GM12875 (cell line): ENCODE measurements at regions not wholly inside any gene's neighbourhood (a gene's known extent, or its start where the extent isn't known, plus 50 kb on each side); places are given as distances from the start of the nearest gene placed in this dataset.
"Not testable (repeated sequence)": the region's sequence is repeated elsewhere in the genome, so short reads cannot be mapped to it uniquely, and the experiment has no call there.

Source experiments
- H3K4me3 ChIP-seq: one replicate; pipeline ENCODE4 v1.5.1; 2011; ENCODE audit warnings: low read depth, low read length, control low read depth
- CTCF ChIP-seq: IDR thresholded peaks from 2 replicates; pipeline ENCODE4 v1.5.1; 2011; ENCODE audit warnings: low read depth, mild to moderate bottlenecking, control low read depth, inconsistent platforms, low read length, moderate library complexity, borderline replicate concordance; ENCODE audit not compliant: insufficient read depth

GRCh38 chr2:71923887-71924533 is 223.7 kb downstream of the CYP26B1 start:
- H3K4me3 ChIP-seq: no peak overlapping the region
- peak; percentile 71; the same call in 1 of the 2 replicates for TF ChIP-seq CTCF

GRCh38 chr2:71923143-71923525 is 224.5 kb downstream of the CYP26B1 start:
- H3K4me3 ChIP-seq: no peak overlapping the region

GRCh38 chr2:71922499-71923142 is 225.0 kb downstream of the CYP26B1 start:
- no peak for TF ChIP-seq CTCF
- H3K4me3 ChIP-seq: no peak overlapping the region

More at GRCh38 chr2:71923143-71923525, 224.5 kb downstream of the CYP26B1 start:
- no peak for TF ChIP-seq CTCF

- H3K4me3 ChIP-seq: no peak overlapping the region
- no peak for TF ChIP-seq CTCF
These were observed 225.6 kb downstream of the CYP26B1 start for GRCh38 chr2:71922091-71922490.

- not testable (repeated sequence) for H3K4me3 ChIP-seq
These were observed 226.8 kb downstream of the CYP26B1 start for GRCh38 chr2:71920819-71921218.

GRCh38 chr2:71919708-71920107 is 228.0 kb downstream of the CYP26B1 start:
- TF ChIP-seq CTCF: no peak
- H3K4me3 ChIP-seq: no peak overlapping the region

- no peak overlapping the region for H3K4me3 ChIP-seq
- TF ChIP-seq CTCF: no peak
These were observed 237.4 kb downstream of the CYP26B1 start for GRCh38 chr2:71910277-71910676.

GRCh38 chr2:71908798-71909197 is 238.9 kb downstream of the CYP26B1 start:
- no peak for TF ChIP-seq CTCF
- H3K4me3 ChIP-seq: no peak overlapping the region
